ENCODE measurements at regions not wholly inside any gene's neighbourhood (a gene's known extent, or its start where the extent isn't known, plus 50 kb on each side); places are given as distances from the start of the nearest gene placed in this dataset.

DNA sequence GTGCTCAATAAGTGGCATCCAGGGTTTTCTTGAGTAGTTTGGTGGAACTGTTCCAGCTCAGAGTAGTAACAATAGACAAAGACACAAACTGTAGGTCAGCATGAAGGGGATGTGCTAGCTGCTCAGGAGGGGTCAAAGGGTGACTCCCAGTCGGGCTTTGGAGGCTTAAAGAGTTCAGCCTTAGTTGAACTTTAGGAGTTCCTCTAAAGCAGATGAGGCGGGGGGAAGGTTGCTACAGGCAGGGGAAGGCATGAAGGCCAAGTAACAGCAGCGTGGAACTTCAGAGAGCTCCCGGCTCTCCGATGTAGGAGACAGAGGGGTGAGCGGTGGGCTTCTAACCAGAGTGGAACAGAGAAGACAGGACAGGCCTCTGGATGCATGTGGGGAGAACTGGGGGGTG is 115.5 kb upstream of the CD93 start:
- Histone ChIP-seq H3K27ac (ENCODE audit: insufficient read depth, low read depth, low read length) (no peak overlapping the region), H3K36me3 (ENCODE audit: control insufficient read depth in 2 of 2, extremely low read depth in 1 of 2, insufficient read depth in 2 of 2, low read length in 2 of 2) (no peaks in the 10 kb centered on the region), H3K4me2 (ENCODE audit: insufficient read depth, low read length) (no peak overlapping the region), H3K4me3 (replicated peaks in 1 of 3; ENCODE audit: insufficient read depth in 1 of 3, low read depth in 1 of 3, low read length in 3 of 3) (no peak overlapping the region), H3K27me3 (ENCODE audit: control insufficient read depth in 2 of 2, insufficient read depth in 2 of 2, low read length in 2 of 2) (no peaks in the 10 kb centered on the region), H4K20me1 (replicated peaks; ENCODE audit: control insufficient read depth, extremely low read depth, insufficient read depth, low read length) (no peaks in the 10 kb centered on the region), H3K4me1 (ENCODE audit: control insufficient read depth, extremely low read depth, insufficient read depth, low read length) (no peaks in the 10 kb centered on the region), H3K79me2 (ENCODE audit: control insufficient read depth, insufficient read depth, low read length) (no peaks in the 10 kb centered on the region), H2AFZ (ENCODE audit: low read depth, low read length) (no peak overlapping the region), H3K9ac (replicated peaks; ENCODE audit: extremely low read depth, insufficient read depth, low read length) (no peak overlapping the region), H3K9me3 (replicated peaks; ENCODE audit: control insufficient read depth, insufficient read depth, low read length) (no peaks in the 10 kb centered on the region), H3K9me1 (replicated peaks; ENCODE audit: control insufficient read depth, extremely low read depth, insufficient read depth, low read length) (no peaks in the 10 kb centered on the region)
- no TSS peak for BruUV-seq (replicated peaks)
- ChIA-PET POLR2A (no interaction called here), CTCF (interaction anchor here (0.6 to 5.1 kb wide), 44 partner anchors 10 to 510 kb away, joined by 3 to 102 read pairs (median 4); partner anchors contain the start of genes CD93 and THBD)
- FAIRE-seq (no peak), DNase-seq (ENCODE audit: low read depth, low spot score) (no peak)
- intact Hi-C loops (cut with micrococcal nuclease) (loop anchor here (1.0 kb wide), 1 partner anchor 151 kb away; no protein-coding TSS in a partner anchor), dilution Hi-C loops (cut with MboI; ENCODE audit: extremely low pct_ligation_motif_present, low sequenced_read_pairs) (no loop called here)
- no peak for TF ChIP-seq GATA2 (IDR thresholded peaks at IDR 0.05; ENCODE audit: insufficient read depth, insufficient read length, low read depth, low read length)
- no peak for TF ChIP-seq JUN (IDR thresholded peaks at IDR 0.05; ENCODE audit: borderline replicate concordance, insufficient read depth, insufficient read length, low read depth)
- TF ChIP-seq, protein P1, sequence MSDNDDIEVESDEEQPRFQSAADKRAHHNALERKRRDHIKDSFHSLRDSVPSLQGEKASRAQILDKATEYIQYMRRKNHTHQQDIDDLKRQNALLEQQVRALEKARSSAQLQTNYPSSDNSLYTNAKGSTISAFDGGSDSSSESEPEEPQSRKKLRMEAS (IDR thresholded peaks at IDR 0.05; ENCODE audit: insufficient read depth, insufficient read length): no peak
- TF ChIP-seq, protein P2, sequence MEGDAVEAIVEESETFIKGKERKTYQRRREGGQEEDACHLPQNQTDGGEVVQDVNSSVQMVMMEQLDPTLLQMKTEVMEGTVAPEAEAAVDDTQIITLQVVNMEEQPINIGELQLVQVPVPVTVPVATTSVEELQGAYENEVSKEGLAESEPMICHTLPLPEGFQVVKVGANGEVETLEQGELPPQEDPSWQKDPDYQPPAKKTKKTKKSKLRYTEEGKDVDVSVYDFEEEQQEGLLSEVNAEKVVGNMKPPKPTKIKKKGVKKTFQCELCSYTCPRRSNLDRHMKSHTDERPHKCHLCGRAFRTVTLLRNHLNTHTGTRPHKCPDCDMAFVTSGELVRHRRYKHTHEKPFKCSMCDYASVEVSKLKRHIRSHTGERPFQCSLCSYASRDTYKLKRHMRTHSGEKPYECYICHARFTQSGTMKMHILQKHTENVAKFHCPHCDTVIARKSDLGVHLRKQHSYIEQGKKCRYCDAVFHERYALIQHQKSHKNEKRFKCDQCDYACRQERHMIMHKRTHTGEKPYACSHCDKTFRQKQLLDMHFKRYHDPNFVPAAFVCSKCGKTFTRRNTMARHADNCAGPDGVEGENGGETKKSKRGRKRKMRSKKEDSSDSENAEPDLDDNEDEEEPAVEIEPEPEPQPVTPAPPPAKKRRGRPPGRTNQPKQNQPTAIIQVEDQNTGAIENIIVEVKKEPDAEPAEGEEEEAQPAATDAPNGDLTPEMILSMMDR (IDR thresholded peaks at IDR 0.05; ENCODE audit: extremely low read depth in 1 of 2, insufficient read depth in 1 of 2, low read depth in 1 of 2, low read length in 2 of 2): no peak
- no peak for TF ChIP-seq POLR2A (IDR thresholded peaks at IDR 0.05; ENCODE audit: low read depth, low read length)
- TF ChIP-seq FOS (IDR thresholded peaks at IDR 0.05; ENCODE audit: borderline replicate concordance, insufficient read depth, low read length): no peak
- TF ChIP-seq EZH2 (IDR thresholded peaks at IDR 0.05; ENCODE audit: borderline replicate concordance, low read depth, low read length, severe bottlenecking): no peak
- TF ChIP-seq MYC (IDR thresholded peaks at IDR 0.05; ENCODE audit: low read depth, low read length): no peak
- no peak for TF ChIP-seq POLR2AphosphoS5 (IDR thresholded peaks at IDR 0.05; ENCODE audit: insufficient read depth, low read depth, low read length)

All from endothelial cell of umbilical vein (primary cell).